Peyer's patch (tissue), 4 donors: ENCODE measurements at regions not wholly inside any gene's neighbourhood (a gene's known extent, or its start where the extent isn't known, plus 50 kb on each side); places are given as distances from the start of the nearest gene placed in this dataset.

Experiments
- DNase-seq, 3 donors: peaks; one replicate each; pipeline ENCODE4 v3.0.0-alpha.2; 2017 to 2019
- H3K27ac ChIP-seq, 4 donors: fragments of 200-600 bp; sonication (generic); one replicate each; pipeline ENCODE4 v1.5.1; 2016 to 2019
- H3K27me3 ChIP-seq, 2 donors: fragments of 200-600 bp; sonication (generic); one replicate each; pipeline ENCODE4 v1.5.1; 2019
- H3K36me3 ChIP-seq, 3 donors: fragments of 200-600 bp; sonication (generic); one replicate each; pipeline ENCODE4 v1.5.1; 2016 to 2019
- H3K4me1 ChIP-seq, 4 donors: fragments of 200-600 bp; sonication (generic); one replicate each; pipeline ENCODE4 v1.5.1; 2016 to 2019
- H3K4me3 ChIP-seq, 4 donors: fragments of 200-600 bp; sonication (generic); 1 replicate in 3 of 4; 2 replicates in 1 of 4; pipeline ENCODE4 v1.5.1; 2016 to 2019; ENCODE audit warnings: mild to moderate bottlenecking in 1 of 4
- H3K9me3 ChIP-seq, 4 donors: fragments of 200-600 bp; sonication (generic); one replicate each; pipeline ENCODE4 v1.5.1; 2016 to 2019; ENCODE audit warnings: mild to moderate bottlenecking in 1 of 4
- CTCF ChIP-seq, 6 experiments: fragments of 450-650 bp in 4 of 6; fragments of 200-600 bp in 2 of 6; sonication (generic) in 1 of 6; IDR thresholded peaks; one replicate each; pipeline ENCODE4 v1.5.1; 2017 to 2019; ENCODE audit warnings: antibody characterized with exemption in 6 of 6, mild to moderate bottlenecking in 3 of 6, moderate library complexity in 1 of 6
- POLR2A ChIP-seq, 2 donors: fragments of 450-650 bp; IDR thresholded peaks; one replicate each; pipeline ENCODE4 v1.5.1; 2017; ENCODE audit warnings: antibody characterized with exemption in 2 of 2, mild to moderate bottlenecking in 2 of 2, moderate library complexity in 2 of 2

GRCh38 chr1:67524143-67525052, 94.2 kb upstream of the SERBP1 start:
- Histone ChIP-seq H3K27me3 (no peaks in the 10 kb centered on the region), H3K36me3 (no peaks in the 10 kb centered on the region), H3K4me3 (no peak overlapping the region), H3K9me3 (no peaks in the 10 kb centered on the region), H3K4me1 (no peaks in the 10 kb centered on the region), H3K27ac (no peak overlapping the region)
- no peak for DNase-seq
- TF ChIP-seq CTCF (IDR thresholded peaks at IDR 0.05) (peak in 3 of 6 experiments; percentile 18 to 31 (median 30)), POLR2A (IDR thresholded peaks at IDR 0.05) (no peak)

GRCh38 chr1:67525053-67525760, 95.0 kb upstream of the SERBP1 start:
- no peak overlapping the region for H3K4me3 ChIP-seq
- H3K27me3 ChIP-seq, result no peaks in the 10 kb centered on the region
- TF ChIP-seq POLR2A (IDR thresholded peaks at IDR 0.05) (no peak), CTCF (IDR thresholded peaks at IDR 0.05) (no peak)
- no peaks in the 10 kb centered on the region for H3K9me3 ChIP-seq
- H3K4me1 ChIP-seq, result no peaks in the 10 kb centered on the region
- H3K27ac ChIP-seq, result no peak overlapping the region
- DNase-seq, result no peak
- no peaks in the 10 kb centered on the region for H3K36me3 ChIP-seq

- Histone ChIP-seq H3K27ac (no peak overlapping the region), H3K36me3 (no peaks in the 10 kb centered on the region), H3K4me1 (peaks cover 0 to 6% (median 0%) of the 10 kb centered on the region in 4 donors), H3K27me3 (no peaks in the 10 kb centered on the region), H3K4me3 (no peak overlapping the region), H3K9me3 (no peaks in the 10 kb centered on the region)
- DNase-seq, result no peak
- TF ChIP-seq POLR2A (IDR thresholded peaks at IDR 0.05) (no peak), CTCF (IDR thresholded peaks at IDR 0.05) (no peak)
These were observed 97.9 kb upstream of the SERBP1 start for GRCh38 chr1:67528141-67528540.

- no peaks in the 10 kb centered on the region for H3K36me3 ChIP-seq
- no peaks in the 10 kb centered on the region for H3K27me3 ChIP-seq
- H3K9me3 ChIP-seq, result no peaks in the 10 kb centered on the region
- H3K27ac ChIP-seq, result no peak overlapping the region
- peaks cover 0 to 12% (median 3%) of the 10 kb centered on the region in 4 donors for H3K4me1 ChIP-seq
- no peak overlapping the region for H3K4me3 ChIP-seq
- no peak for TF ChIP-seq CTCF (IDR thresholded peaks at IDR 0.05)
- no peak for TF ChIP-seq POLR2A (IDR thresholded peaks at IDR 0.05)
- DNase-seq, result no peak
These were observed 99.9 kb upstream of the SERBP1 start for GRCh38 chr1:67530071-67530470.

GRCh38 chr1:67532452-67533216, 102.4 kb upstream of the SERBP1 start:
- peak in 1 of 3 donors; percentile 61 for DNase-seq
- H3K27ac ChIP-seq, result peak overlapping the region in 1 of 4 donors; percentile 25
- no peaks in the 10 kb centered on the region for H3K9me3 ChIP-seq
- H3K36me3 ChIP-seq, result no peaks in the 10 kb centered on the region
- TF ChIP-seq CTCF (IDR thresholded peaks at IDR 0.05), result peak; percentile 20 to 91 (median 76)
- no peak for TF ChIP-seq POLR2A (IDR thresholded peaks at IDR 0.05)
- no peak overlapping the region for H3K4me3 ChIP-seq
- H3K27me3 ChIP-seq, result no peaks in the 10 kb centered on the region
- peaks cover 0 to 12% (median 6%) of the 10 kb centered on the region in 4 donors for H3K4me1 ChIP-seq
